ENCODE measurements at regions not wholly inside any gene's neighbourhood (a gene's known extent, or its start where the extent isn't known, plus 50 kb on each side); places are given as distances from the start of the nearest gene placed in this dataset.
"Not testable (repeated sequence)": the region's sequence is repeated elsewhere in the genome, so short reads cannot be mapped to it uniquely, and the experiment has no call there.

DNA sequence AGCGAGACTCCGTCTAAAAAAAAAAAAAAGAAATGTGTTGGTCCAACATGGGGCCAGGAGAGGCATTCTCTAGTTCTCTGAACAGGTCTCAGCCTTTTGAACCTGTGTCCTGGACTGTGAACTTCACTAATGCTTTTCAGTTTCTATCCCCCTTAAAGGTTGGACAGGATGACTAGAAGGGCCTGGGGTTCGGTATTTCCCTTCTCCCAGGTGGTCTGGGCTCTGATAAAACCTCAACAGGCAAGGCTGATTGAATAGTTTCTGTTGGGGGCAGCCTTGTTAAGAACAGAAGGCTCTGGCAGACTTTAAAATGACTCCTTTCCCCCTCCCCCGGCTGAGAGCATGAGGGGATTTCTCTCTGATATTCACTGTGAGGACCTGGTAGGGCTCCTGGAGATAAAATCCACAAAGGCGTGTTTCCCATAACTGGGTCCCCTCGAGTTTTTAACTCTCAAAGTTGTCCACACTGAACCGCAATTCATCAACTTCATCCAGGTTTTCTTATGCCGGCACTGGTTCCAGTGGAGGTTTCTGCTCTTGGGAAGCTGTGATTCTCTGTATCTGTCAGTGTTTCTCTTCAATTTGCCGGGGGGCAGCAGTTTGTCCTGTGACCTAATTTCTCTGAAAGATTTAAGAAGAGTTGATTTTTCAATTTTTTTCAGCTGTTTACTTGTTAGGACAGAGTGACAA is 91.3 kb downstream of the METRNL start:
- no peak overlapping the region for H3K4me3 ChIP-seq (ENCODE audit: control insufficient read depth, low read depth, low read length)
- TF ChIP-seq, protein P1, sequence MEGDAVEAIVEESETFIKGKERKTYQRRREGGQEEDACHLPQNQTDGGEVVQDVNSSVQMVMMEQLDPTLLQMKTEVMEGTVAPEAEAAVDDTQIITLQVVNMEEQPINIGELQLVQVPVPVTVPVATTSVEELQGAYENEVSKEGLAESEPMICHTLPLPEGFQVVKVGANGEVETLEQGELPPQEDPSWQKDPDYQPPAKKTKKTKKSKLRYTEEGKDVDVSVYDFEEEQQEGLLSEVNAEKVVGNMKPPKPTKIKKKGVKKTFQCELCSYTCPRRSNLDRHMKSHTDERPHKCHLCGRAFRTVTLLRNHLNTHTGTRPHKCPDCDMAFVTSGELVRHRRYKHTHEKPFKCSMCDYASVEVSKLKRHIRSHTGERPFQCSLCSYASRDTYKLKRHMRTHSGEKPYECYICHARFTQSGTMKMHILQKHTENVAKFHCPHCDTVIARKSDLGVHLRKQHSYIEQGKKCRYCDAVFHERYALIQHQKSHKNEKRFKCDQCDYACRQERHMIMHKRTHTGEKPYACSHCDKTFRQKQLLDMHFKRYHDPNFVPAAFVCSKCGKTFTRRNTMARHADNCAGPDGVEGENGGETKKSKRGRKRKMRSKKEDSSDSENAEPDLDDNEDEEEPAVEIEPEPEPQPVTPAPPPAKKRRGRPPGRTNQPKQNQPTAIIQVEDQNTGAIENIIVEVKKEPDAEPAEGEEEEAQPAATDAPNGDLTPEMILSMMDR (IDR thresholded peaks at IDR 0.05; ENCODE audit: control insufficient read depth, insufficient read depth, low read depth, low read length, missing control alignments), result no peak
- DNase-seq (ENCODE audit: low read depth), result no peak

DNA sequence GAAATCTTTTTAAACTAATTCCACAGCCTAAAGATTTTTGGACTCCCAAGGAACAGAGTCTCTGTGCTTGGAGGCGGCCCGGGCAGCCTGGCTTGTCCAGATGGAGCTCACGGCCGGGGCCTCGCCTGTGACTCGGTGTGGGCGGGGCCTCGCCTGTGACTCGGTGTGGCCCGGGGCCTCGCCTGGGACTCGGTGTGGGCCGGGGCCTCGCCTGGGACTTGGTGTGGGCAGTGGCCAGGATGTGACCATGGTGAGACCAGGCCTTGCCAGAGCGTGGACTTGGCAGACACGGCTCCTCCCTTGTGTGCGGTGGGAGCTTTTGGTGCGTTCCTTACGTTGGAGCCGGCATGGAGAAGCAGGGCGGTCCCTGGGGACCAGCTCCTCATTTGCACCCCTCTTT is 92.3 kb downstream of the METRNL start:
- DNase-seq (ENCODE audit: low read depth), result no peak
- TF ChIP-seq, protein P1 (IDR thresholded peaks at IDR 0.05; ENCODE audit: control insufficient read depth, insufficient read depth, low read depth, low read length, missing control alignments), result no peak

DNA sequence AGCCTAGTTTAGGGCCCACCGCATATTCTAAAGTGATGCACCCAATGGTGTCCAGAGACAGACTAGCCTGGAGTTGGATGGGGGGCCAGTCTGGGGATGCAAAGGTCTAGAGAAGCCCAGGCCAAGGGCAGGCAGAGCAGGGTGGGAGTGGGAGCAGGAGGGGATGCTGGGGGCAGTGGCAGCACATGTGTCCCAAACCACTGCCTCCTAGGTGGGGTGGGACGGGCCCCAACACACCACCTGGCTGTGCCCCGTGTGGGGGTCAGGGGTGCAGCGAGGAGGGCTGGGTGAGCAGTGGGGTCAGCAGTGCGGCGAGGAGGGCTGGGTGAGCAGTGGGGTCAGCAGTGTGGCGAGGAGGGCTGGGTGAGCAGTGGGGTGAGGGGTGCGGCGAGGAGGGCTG is 92.7 kb downstream of the METRNL start:
- DNase-seq (ENCODE audit: low read depth); H3K4me3 ChIP-seq (ENCODE audit: control insufficient read depth, low read depth, low read length): not testable (repeated sequence)

More for the DNA sequence above, 92.3 kb downstream of the METRNL start:
- H3K4me3 ChIP-seq (ENCODE audit: control insufficient read depth, low read depth, low read length), result no peak overlapping the region

DNA sequence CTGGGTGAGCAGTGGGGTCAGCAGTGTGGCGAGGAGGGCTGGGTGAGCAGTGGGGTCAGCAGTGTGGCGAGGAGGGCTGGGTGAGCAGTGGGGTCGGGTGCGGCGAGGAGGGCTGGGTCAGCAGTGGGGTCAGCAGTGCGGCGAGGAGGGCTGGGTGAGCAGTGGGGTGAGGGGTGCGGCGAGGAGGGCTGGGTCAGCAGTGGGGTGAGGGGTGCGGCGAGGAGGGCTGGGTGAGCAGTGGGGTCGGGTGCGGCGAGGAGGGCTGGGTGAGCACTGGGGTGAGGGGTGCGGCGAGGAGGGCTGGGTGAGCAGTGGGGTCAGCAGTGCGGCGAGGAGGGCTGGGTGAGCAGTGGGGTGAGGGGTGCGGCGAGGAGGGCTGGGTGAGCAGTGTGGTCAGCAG is 93.2 kb downstream of the METRNL start:
- H3K4me3 ChIP-seq (ENCODE audit: control insufficient read depth, low read depth, low read length); DNase-seq (ENCODE audit: low read depth): not testable (repeated sequence)

DNA sequence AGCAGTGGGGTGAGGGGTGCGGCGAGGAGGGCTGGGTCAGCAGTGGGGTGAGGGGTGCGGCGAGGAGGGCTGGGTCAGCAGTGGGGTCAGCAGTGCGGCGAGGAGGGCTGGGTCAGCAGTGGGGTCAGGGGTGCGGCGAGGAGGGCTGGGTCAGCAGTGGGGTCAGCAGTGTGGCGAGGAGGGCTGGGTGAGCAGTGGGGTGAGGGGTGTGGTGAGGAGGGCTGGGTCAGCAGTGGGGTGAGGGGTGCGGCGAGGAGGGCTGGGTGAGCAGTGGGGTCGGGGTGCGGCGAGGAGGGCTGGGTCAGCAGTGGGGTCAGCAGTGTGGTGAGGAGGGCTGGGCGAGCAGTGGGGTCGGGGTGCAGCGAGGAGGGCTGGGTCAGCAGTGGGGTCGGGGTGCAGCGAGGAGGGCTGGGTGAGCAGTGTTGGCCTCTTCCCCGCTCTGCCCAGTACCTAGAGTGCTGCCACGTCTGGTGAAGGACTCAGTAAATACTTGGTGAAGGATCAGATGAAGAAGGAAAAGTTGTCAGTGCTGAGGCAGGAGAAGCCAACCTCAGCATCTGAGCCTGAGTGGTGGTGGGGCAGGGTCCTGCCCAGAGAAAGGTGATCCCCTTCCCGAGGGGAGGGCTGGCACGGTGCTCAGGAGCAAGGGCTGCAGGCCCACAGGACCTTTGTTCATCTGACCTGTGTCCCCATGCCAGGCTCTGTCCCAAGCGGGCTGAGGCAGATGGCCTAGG is 93.9 kb downstream of the METRNL start:
- H3K4me3 ChIP-seq (ENCODE audit: control insufficient read depth, low read depth, low read length); DNase-seq (ENCODE audit: low read depth): not testable (repeated sequence)

DNA sequence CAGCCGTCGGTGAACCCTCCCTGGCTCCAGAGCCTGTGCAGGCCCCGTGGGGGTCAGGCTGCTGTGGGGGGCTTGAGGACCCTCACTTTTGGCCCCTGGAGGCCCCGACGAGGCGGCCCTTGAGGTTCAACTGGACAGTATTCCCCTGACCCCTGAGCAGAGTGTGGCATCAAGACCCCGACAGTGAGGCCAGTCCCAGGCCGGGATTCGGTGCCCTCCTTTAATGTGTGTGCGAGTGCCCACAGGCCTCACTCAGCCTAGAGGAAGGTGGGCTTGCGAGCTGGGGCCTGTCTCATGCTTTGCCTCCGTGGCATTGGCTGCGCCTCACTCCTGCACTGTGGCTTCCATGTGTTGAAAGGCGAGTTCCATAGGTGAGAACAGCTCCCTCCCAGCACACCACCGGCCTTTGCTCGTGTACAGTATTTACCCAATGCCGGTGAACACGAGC is 94.5 kb downstream of the METRNL start:
- H3K4me3 ChIP-seq (ENCODE audit: control insufficient read depth, low read depth, low read length), result no peak overlapping the region
- TF ChIP-seq, protein P1 (IDR thresholded peaks at IDR 0.05; ENCODE audit: control insufficient read depth, insufficient read depth, low read depth, low read length, missing control alignments), result no peak
- no peak for DNase-seq (ENCODE audit: low read depth)

DNA sequence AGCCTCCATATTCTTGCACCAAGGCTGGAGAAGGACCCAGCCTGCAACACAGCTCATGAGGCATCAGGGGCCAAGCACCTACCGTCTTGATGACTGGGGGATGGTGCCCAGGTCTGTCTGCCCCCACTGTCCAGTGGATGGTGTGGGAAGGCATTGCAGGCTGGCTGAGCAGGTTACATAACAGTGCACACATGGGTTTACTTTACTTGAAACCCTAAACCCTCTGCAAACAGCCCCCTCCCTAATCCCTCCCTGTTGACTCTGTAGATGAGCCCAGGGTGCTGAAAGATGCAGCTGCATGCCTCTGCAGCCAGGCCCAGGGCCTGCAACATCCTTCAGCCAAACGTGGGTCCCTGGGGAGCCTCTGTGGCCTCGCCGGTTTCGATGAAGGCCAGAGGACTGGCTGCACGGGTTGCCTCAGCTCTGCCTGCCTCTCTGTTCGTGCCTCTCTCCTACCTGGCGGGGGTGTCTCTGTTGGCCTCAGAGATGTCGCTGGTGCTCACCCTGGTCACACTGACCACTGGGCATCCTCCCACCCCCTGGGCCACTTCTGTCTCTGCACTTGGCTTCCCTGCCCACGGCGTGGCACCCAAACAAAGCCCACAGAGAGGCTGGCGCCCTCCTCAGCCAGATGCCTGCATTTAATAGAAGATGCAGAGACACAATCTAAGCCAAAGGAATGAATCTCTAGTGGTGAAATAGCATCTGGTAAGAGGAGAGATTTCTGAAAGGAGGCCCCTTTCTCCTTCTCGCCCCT is 95.1 kb downstream of the METRNL start:
- no peak for DNase-seq (ENCODE audit: low read depth)
- TF ChIP-seq, protein P1 (IDR thresholded peaks at IDR 0.05; ENCODE audit: control insufficient read depth, insufficient read depth, low read depth, low read length, missing control alignments), result peak; percentile 15
- no peak overlapping the region for H3K4me3 ChIP-seq (ENCODE audit: control insufficient read depth, low read depth, low read length)
